ENCODE measurements at regions not wholly inside any gene's neighbourhood (a gene's known extent, or its start where the extent isn't known, plus 50 kb on each side); places are given as distances from the start of the nearest gene placed in this dataset.
"Not testable (repeated sequence)": the region's sequence is repeated elsewhere in the genome, so short reads cannot be mapped to it uniquely, and the experiment has no call there.

DNA sequence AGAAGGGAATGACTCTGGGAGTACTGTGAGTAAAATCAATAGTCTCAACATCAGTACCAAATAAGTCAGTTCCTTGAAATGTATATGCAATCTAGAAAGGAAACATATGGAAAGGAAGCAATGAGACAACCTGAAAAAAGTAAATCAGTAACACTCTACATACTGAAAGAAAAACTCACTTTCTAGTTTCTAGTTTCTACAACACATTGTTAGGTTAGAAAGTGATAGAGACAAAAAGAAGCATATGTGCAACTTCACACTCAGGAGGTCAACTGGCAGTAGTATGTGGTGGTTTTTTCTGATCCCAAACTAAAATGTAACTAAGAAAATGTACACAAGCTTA lies 156.5 kb upstream of the SOX6 start:
- POLR2A ChIA-PET = no interaction called here

DNA sequence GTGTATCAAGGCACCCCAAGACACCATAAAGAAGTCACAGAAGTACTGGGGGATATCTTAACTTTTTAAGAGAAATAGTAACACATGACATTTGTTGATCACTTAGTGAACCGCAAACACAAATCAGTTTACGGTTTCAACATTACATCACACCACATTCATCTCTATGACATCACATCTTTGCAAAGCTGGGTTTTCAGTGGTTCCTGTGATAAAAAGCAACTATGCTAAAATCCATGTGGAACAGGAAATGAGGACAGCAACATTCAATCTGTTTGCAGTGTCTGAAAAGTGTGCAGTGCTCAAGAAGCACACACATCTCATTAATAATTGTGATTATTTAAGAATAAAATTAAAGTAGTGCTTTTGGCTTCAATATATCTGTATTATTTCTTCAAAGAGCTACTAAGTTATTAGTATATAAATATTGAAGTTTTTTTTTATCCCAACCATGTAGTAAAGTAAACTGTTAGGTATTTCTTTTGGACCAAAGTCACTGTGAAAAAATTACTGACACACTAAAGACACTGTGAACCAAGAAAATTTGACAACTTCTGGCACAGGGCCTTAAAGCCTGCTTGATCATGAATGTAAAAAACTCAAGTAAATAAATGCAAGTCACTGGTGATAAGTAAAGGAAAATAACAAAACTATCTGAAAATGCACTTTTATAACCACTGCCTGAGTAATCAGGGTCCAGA lies 156.0 kb upstream of the SOX6 start:
- no peak for DNase-seq (ENCODE audit: extremely low spot score)
- ChIA-PET POLR2A (interaction anchor here (2.1 kb wide), 1 partner anchor 94 kb away, joined by 5 read pairs; no protein-coding TSS in a partner anchor), CTCF (no interaction called here)
- no peak for TF ChIP-seq ARNT (IDR thresholded peaks at IDR 0.05)
- TF ChIP-seq TARDBP (IDR thresholded peaks at IDR 0.05) = no peak
- no peak for TF ChIP-seq FOXK2 (IDR thresholded peaks at IDR 0.05)
- TF ChIP-seq SUZ12 (IDR thresholded peaks at IDR 0.05) = no peak
- no peak for TF ChIP-seq ZNF384 (IDR thresholded peaks at IDR 0.05)
- no peak for TF ChIP-seq SP1 (IDR thresholded peaks at IDR 0.05)
- no peak for TF ChIP-seq HDGF (IDR thresholded peaks at IDR 0.05; ENCODE audit: borderline replicate concordance)
- TF ChIP-seq FOXM1 (IDR thresholded peaks at IDR 0.05; ENCODE audit: borderline replicate concordance) = no peak
- TF ChIP-seq, protein P1, sequence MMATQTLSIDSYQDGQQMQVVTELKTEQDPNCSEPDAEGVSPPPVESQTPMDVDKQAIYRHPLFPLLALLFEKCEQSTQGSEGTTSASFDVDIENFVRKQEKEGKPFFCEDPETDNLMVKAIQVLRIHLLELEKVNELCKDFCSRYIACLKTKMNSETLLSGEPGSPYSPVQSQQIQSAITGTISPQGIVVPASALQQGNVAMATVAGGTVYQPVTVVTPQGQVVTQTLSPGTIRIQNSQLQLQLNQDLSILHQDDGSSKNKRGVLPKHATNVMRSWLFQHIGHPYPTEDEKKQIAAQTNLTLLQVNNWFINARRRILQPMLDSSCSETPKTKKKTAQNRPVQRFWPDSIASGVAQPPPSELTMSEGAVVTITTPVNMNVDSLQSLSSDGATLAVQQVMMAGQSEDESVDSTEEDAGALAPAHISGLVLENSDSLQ (IDR thresholded peaks at IDR 0.05) = no peak
- TF ChIP-seq NFRKB (IDR thresholded peaks at IDR 0.05) = no peak
- no peak for TF ChIP-seq BHLHE40 (IDR thresholded peaks at IDR 0.05; ENCODE audit: borderline replicate concordance)
- no peak for TF ChIP-seq LEF1 (IDR thresholded peaks at IDR 0.05; ENCODE audit: borderline replicate concordance)
- no peak for TF ChIP-seq FOXA1 (IDR thresholded peaks at IDR 0.05)
- no peak for TF ChIP-seq CTBP1 (IDR thresholded peaks at IDR 0.05; ENCODE audit: borderline replicate concordance)
- no peak for TF ChIP-seq ELF4 (IDR thresholded peaks at IDR 0.05)
- no peak for TF ChIP-seq L3MBTL2 (conservative IDR thresholded peaks at IDR 0.05)

More for the DNA sequence above, 156.5 kb upstream of the SOX6 start:
- TF ChIP-seq SUZ12 (IDR thresholded peaks at IDR 0.05) = no peak
- no peak for TF ChIP-seq CTBP1 (IDR thresholded peaks at IDR 0.05; ENCODE audit: borderline replicate concordance)
- no peak for TF ChIP-seq SP1 (IDR thresholded peaks at IDR 0.05)
- DNase-seq (ENCODE audit: extremely low spot score) = no peak
- CTCF ChIA-PET = no interaction called here

DNA sequence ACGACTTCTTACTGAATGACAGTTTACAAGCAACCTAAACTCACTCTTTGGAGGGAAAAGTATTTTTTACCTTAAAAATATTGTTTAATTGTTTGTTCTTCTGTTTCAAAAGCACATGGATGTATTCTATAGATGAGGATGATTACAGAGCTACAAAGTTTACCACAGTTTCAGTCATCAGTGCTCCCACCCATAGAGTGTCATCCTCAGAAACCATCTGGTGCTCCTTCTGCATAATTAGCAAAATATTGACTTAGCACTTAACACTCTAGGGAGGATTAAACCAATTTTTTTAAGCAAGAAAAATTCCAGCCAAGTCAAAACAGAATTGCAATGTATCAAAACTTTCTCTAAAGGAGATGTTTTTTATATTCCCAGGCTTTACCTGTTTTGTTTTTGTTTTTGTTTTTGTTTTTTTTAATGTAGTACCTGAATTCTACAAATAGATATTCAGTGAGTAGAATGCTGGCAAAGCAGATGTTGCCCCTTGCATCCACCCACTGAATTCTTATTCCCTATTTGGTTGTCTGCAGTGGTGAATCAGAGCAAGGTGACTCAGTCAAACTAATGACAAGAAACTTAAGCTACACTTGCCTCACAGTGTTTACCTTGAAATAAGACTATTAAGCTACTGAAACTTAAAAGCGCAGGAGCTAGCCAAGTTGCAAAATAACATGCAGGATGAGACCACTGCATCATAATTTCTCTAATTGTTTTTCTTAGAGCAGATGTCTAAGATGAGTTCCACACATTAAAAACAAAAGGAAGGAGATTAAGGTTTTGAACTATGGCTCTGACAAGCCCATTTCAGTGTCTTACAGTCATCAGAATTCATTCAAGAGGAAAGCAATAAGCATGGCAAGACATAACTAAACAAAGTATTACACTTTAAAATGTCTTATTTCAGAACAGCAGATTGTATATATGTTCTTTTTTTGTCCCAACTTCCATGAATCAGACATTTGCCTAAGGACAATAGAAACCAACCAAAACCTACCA lies 155.1 kb upstream of the SOX6 start:
- ChIA-PET POLR2A (interaction anchor here (2.1 kb wide), 1 partner anchor 95 kb away, joined by 5 read pairs; no protein-coding TSS in a partner anchor), CTCF (no interaction called here)
- no peak for TF ChIP-seq NFRKB (IDR thresholded peaks at IDR 0.05)
- no peak for TF ChIP-seq SP1 (IDR thresholded peaks at IDR 0.05)
- no peak for TF ChIP-seq CTBP1 (IDR thresholded peaks at IDR 0.05; ENCODE audit: borderline replicate concordance)
- TF ChIP-seq FOXM1 (IDR thresholded peaks at IDR 0.05; ENCODE audit: borderline replicate concordance) = no peak
- no peak for TF ChIP-seq ELF4 (IDR thresholded peaks at IDR 0.05)
- TF ChIP-seq HDGF (IDR thresholded peaks at IDR 0.05; ENCODE audit: borderline replicate concordance) = no peak
- no peak for TF ChIP-seq ZNF384 (IDR thresholded peaks at IDR 0.05)
- TF ChIP-seq FOXA1 (IDR thresholded peaks at IDR 0.05) = no peak
- no peak for TF ChIP-seq ARNT (IDR thresholded peaks at IDR 0.05)
- TF ChIP-seq, protein P1 (IDR thresholded peaks at IDR 0.05) = no peak
- no peak for TF ChIP-seq TARDBP (IDR thresholded peaks at IDR 0.05)
- TF ChIP-seq FOXK2 (IDR thresholded peaks at IDR 0.05) = no peak
- TF ChIP-seq SUZ12 (IDR thresholded peaks at IDR 0.05) = no peak
- no peak for TF ChIP-seq BHLHE40 (IDR thresholded peaks at IDR 0.05; ENCODE audit: borderline replicate concordance)
- TF ChIP-seq LEF1 (IDR thresholded peaks at IDR 0.05; ENCODE audit: borderline replicate concordance) = no peak
- no peak for DNase-seq (ENCODE audit: extremely low spot score)

DNA sequence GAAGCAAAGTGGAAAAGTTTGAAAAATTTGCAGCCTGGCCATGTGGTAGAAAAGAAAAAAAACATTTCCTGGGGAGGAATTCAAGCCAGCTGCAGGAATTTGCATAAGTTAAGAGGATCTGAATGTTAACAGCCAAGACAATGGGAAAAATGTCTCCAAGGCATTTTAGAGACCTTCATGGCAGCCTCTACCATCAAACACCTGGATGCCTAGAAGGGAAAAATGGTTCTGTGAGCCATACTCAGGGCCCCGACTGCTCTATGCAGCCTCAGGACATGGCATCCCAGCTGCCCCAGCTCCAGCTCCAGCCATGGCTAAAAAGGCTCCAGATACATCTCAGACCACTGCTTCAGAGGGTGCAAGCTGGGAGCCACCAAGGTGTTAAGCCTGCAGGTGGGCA lies 149.1 kb upstream of the SOX6 start:
- CTCF ChIA-PET = no interaction called here
- POLR2A ChIA-PET = no interaction called here
- no peak for DNase-seq (ENCODE audit: extremely low spot score)
- TF ChIP-seq TARDBP (IDR thresholded peaks at IDR 0.05) (no peak), SP1 (IDR thresholded peaks at IDR 0.05) (no peak), ZNF384 (IDR thresholded peaks at IDR 0.05) (no peak), CTBP1 (IDR thresholded peaks at IDR 0.05; ENCODE audit: borderline replicate concordance) (no peak), LEF1 (IDR thresholded peaks at IDR 0.05; ENCODE audit: borderline replicate concordance) (no peak), ARNT (IDR thresholded peaks at IDR 0.05) (no peak), NFRKB (IDR thresholded peaks at IDR 0.05) (no peak), FOXK2 (IDR thresholded peaks at IDR 0.05) (no peak), FOXM1 (IDR thresholded peaks at IDR 0.05; ENCODE audit: borderline replicate concordance) (no peak), BHLHE40 (IDR thresholded peaks at IDR 0.05; ENCODE audit: borderline replicate concordance) (no peak), ELF4 (IDR thresholded peaks at IDR 0.05) (no peak), FOXA1 (IDR thresholded peaks at IDR 0.05) (no peak)
- TF ChIP-seq, protein P1 (IDR thresholded peaks at IDR 0.05) = no peak

DNA sequence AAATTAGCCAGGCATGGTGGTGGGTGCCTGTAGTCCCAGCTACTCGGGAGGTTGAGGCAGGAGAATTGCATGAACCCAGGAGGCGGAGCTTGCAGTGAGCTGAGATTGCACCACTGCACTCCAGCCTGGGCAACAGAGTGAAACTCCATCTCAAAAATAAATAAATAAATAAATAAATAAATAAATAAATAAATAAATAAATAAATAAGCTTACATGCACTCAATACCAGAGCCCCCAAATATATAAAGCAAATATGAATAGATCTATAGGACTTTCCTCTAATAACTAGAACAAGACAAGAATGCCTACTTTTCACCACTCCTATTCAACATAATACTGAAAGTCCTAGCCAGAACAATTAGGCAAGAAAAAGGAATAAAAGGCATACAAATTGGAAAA lies 147.5 kb upstream of the SOX6 start:
- CTCF ChIA-PET; DNase-seq (ENCODE audit: extremely low spot score); POLR2A ChIA-PET: not testable (repeated sequence)
